Activated T-helper 2 cell treated with anti-CD3 and anti-CD28 coated beads, Interferon-gamma antibody, Interleukin-2, Interleukin-4, amounts not matched to agents 10 μg/mL and 5 μg/mL and 100 μg/mL, durations not matched to agents 14 hours and 24 hours and 36 hours (primary cell): ENCODE measurements at regions not wholly inside any gene's neighbourhood (a gene's known extent, or its start where the extent isn't known, plus 50 kb on each side); places are given as distances from the start of the nearest gene placed in this dataset.
"Not testable (repeated sequence)": the region's sequence is repeated elsewhere in the genome, so short reads cannot be mapped to it uniquely, and the experiment has no call there.

Source experiments
- DNase-seq: peaks from one replicate; pipeline ENCODE4 v3.0.0; 2021; ENCODE audit warnings: low spot score
- H3K27ac Mint-ChIP-seq: one replicate; pipeline ENCODE4 v1.8.0; 2021; ENCODE audit warnings: mixed read lengths
- H3K27me3 Mint-ChIP-seq: one replicate; pipeline ENCODE4 v1.8.0; 2021; ENCODE audit warnings: low read depth, mixed read lengths
- H3K36me3 Mint-ChIP-seq: one replicate; pipeline ENCODE4 v1.8.0; 2021; ENCODE audit warnings: low read depth, mixed read lengths
- H3K4me1 Mint-ChIP-seq: one replicate; pipeline ENCODE4 v1.8.0; 2021; ENCODE audit warnings: low read depth, mixed read lengths
- H3K4me3 Mint-ChIP-seq: one replicate; pipeline ENCODE4 v1.8.0; 2021; ENCODE audit warnings: low read depth, mild to moderate bottlenecking, moderate library complexity, mixed read lengths
- H3K9me3 Mint-ChIP-seq: one replicate; pipeline ENCODE4 v1.8.0; 2021; ENCODE audit warnings: mixed read lengths
- intact Hi-C: fragments of 100-400 bp; cut with micrococcal nuclease; formaldehyde crosslinking; loops from one replicate; pipeline ENCODE4 v1.15.1; 2023

DNA sequence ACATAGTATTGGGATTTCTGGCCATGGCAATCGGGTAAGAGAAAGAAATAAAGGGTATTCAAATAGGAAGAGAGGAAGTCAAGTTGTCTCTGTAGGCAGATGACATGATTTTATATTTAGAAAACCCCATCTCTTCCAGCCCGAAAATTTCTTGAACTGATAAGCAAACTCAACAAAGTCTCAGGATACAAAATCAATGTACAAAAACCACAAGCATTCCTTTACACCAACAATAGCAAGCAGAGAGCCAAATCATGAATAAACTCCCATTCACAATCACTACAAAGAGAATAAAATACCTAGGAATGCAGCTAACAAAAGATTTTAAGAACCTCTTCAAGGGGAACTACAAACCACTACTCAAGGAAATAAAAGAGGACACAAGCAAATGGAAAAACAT lies 600.1 kb upstream of the EPHA5 start:
- H3K27me3 Mint-ChIP-seq, intact Hi-C loops: not testable (repeated sequence)

DNA sequence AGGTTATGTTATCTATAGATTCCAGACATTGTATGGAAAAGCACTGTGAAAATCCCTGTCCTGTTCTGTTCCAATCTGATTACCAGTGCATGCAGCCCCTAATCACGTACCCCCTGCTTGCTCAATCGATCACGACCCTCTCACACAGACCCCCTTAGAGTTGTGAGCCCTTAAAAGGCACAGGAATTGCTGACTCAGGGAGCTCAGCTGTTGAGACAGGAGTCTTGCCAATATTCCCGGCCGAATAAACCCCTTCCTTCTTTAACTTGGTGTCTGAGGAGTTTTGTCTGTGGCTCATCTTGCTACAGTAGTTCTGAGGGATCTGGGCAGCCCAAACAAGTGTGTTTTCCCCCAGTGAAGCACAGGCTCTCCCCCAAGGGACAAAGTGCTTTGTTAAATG lies 596.3 kb upstream of the EPHA5 start:
- H3K4me3 Mint-ChIP-seq, H3K36me3 Mint-ChIP-seq, DNase-seq, H3K27me3 Mint-ChIP-seq, H3K4me1 Mint-ChIP-seq, H3K27ac Mint-ChIP-seq, intact Hi-C loops: not testable (repeated sequence)
- H3K9me3 Mint-ChIP-seq = peaks cover 49% of the 10 kb centered on the region

More for the DNA sequence above, 600.1 kb upstream of the EPHA5 start:
- H3K4me1 Mint-ChIP-seq, H3K36me3 Mint-ChIP-seq, DNase-seq, H3K27ac Mint-ChIP-seq, H3K4me3 Mint-ChIP-seq: not testable (repeated sequence)
- peaks cover 32% of the 10 kb centered on the region for H3K9me3 Mint-ChIP-seq

- Mint-ChIP-seq H3K27ac (no peak overlapping the region), H3K27me3 (no peaks in the 10 kb centered on the region), H3K36me3 (no peaks in the 10 kb centered on the region), H3K4me1 (no peaks in the 10 kb centered on the region), H3K4me3 (no peak overlapping the region), H3K9me3 (peaks cover 50% of the 10 kb centered on the region)
- no peak for DNase-seq
- intact Hi-C loops = no loop called here
Observed at GRCh38 chr4:66266035-66266434, 595.7 kb upstream of the EPHA5 start.

DNA sequence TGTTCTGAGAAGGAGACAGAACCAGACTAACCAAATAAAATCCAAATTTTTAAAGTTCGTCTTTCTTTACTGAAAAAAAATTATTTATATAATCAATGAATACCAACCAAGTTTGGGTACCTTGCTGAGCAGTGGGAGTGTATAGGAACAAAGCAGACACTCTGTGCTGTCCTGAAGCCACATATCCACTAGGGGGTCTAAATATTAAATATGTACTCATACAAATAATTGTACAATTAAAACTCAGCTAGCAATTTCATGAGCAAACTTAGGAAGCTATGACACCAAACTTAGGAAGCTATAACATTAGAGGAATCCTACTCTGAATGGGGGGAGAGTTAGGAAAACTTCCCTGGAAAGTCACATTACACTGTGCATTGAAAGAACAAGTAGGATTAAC lies 582.0 kb upstream of the EPHA5 start:
- intact Hi-C loops = no loop called here

GRCh38 chr4:66246643-66247042 lies 576.4 kb upstream of the EPHA5 start:
- intact Hi-C loops = no loop called here
- H3K4me3 Mint-ChIP-seq = no peak overlapping the region
- H3K9me3 Mint-ChIP-seq = peaks cover 33% of the 10 kb centered on the region
- H3K36me3 Mint-ChIP-seq = no peaks in the 10 kb centered on the region
- H3K27me3 Mint-ChIP-seq = no peaks in the 10 kb centered on the region
- no peak for DNase-seq
- no peak overlapping the region for H3K27ac Mint-ChIP-seq
- H3K4me1 Mint-ChIP-seq = no peaks in the 10 kb centered on the region

More for the DNA sequence above, 582.0 kb upstream of the EPHA5 start:
- Mint-ChIP-seq H3K9me3 (peaks cover 16% of the 10 kb centered on the region), H3K36me3 (no peaks in the 10 kb centered on the region), H3K4me3 (no peak overlapping the region), H3K4me1 (no peaks in the 10 kb centered on the region), H3K27ac (no peak overlapping the region), H3K27me3 (no peaks in the 10 kb centered on the region)
- no peak for DNase-seq

- no peaks in the 10 kb centered on the region for H3K36me3 Mint-ChIP-seq
- no peak overlapping the region for H3K27ac Mint-ChIP-seq
- H3K9me3 Mint-ChIP-seq = peaks cover 30% of the 10 kb centered on the region
- no peak for DNase-seq
- no peak overlapping the region for H3K4me3 Mint-ChIP-seq
- H3K27me3 Mint-ChIP-seq = no peaks in the 10 kb centered on the region
- H3K4me1 Mint-ChIP-seq = no peaks in the 10 kb centered on the region
- intact Hi-C loops = no loop called here
Observed at GRCh38 chr4:66235876-66236275, 565.6 kb upstream of the EPHA5 start.

- Mint-ChIP-seq H3K4me3 (no peak overlapping the region), H3K9me3 (peaks cover 20% of the 10 kb centered on the region), H3K36me3 (no peaks in the 10 kb centered on the region), H3K4me1 (no peaks in the 10 kb centered on the region), H3K27me3 (no peaks in the 10 kb centered on the region), H3K27ac (no peak overlapping the region)
- intact Hi-C loops = no loop called here
- no peak for DNase-seq
Observed at GRCh38 chr4:66229885-66230284, 559.6 kb upstream of the EPHA5 start.

DNA sequence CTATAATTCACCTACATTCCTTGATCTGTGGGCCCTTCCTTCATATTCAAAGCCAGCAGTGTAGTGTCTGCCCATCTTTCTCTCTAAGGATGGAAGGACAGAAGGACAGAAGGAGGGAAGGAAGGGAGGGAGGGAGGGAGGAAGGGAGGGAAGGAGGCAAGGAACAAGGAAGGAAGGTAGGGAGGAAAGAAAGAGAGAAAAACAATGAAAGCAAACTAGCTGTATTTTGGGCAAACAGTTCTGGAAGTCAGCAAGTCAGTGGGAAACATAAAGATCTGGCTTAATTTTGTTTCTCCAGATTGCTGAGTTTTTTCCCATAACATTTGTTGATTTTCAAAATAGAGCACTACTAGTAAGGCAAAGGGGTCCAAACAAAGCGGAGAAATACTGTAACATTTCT lies 555.2 kb upstream of the EPHA5 start:
- H3K9me3 Mint-ChIP-seq = peaks cover 11% of the 10 kb centered on the region
- no peak for DNase-seq
- H3K27me3 Mint-ChIP-seq = no peaks in the 10 kb centered on the region
- intact Hi-C loops = no loop called here
- no peak overlapping the region for H3K4me3 Mint-ChIP-seq
- no peak overlapping the region for H3K27ac Mint-ChIP-seq
- H3K4me1 Mint-ChIP-seq = no peaks in the 10 kb centered on the region
- H3K36me3 Mint-ChIP-seq = no peaks in the 10 kb centered on the region

GRCh38 chr4:66223068-66223703 lies 552.9 kb upstream of the EPHA5 start:
- no peaks in the 10 kb centered on the region for H3K27me3 Mint-ChIP-seq
- intact Hi-C loops = no loop called here

DNA sequence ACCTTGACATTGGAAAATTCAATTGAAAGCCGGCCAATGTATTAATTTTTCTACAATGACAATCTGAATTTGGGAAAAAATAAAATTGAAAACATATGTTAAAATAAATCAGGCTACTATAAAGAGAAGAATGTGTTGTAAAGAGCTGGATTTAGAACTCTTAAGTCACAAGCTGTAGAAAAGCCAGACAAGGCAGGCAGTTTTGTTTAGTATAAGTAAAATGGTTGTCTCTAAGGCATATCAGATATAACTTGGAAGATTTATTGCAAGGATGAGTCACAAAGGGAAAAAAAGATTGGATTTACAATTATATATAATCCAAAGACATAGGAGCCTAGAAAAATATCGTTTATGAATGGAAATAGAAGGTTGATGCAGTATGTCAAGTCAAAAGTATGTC lies 549.1 kb upstream of the EPHA5 start:
- Mint-ChIP-seq H3K4me1 (no peaks in the 10 kb centered on the region), H3K9me3 (peaks cover 14% of the 10 kb centered on the region), H3K27me3 (no peaks in the 10 kb centered on the region), H3K27ac (no peak overlapping the region), H3K36me3 (no peaks in the 10 kb centered on the region), H3K4me3 (no peak overlapping the region)
- DNase-seq = no peak
- intact Hi-C loops = no loop called here

More at GRCh38 chr4:66223068-66223703, 552.9 kb upstream of the EPHA5 start:
- Mint-ChIP-seq H3K4me3 (no peak overlapping the region), H3K9me3 (peaks cover 15% of the 10 kb centered on the region), H3K4me1 (no peaks in the 10 kb centered on the region), H3K27ac (no peak overlapping the region), H3K36me3 (no peaks in the 10 kb centered on the region)
- DNase-seq = no peak

- H3K4me3 Mint-ChIP-seq = no peak overlapping the region
- intact Hi-C loops = no loop called here
- H3K4me1 Mint-ChIP-seq = no peaks in the 10 kb centered on the region
- H3K27me3 Mint-ChIP-seq = no peaks in the 10 kb centered on the region
- no peak for DNase-seq
- no peak overlapping the region for H3K27ac Mint-ChIP-seq
- H3K36me3 Mint-ChIP-seq = no peaks in the 10 kb centered on the region
- H3K9me3 Mint-ChIP-seq = peaks cover 23% of the 10 kb centered on the region
Observed at GRCh38 chr4:66216252-66216651, 546.0 kb upstream of the EPHA5 start.

- Mint-ChIP-seq H3K27ac (no peak overlapping the region), H3K9me3 (peaks cover 40% of the 10 kb centered on the region), H3K4me1 (no peaks in the 10 kb centered on the region), H3K4me3 (no peak overlapping the region), H3K27me3 (no peaks in the 10 kb centered on the region), H3K36me3 (no peaks in the 10 kb centered on the region)
- intact Hi-C loops = no loop called here
- DNase-seq = no peak
Observed at GRCh38 chr4:66212489-66212888, 542.2 kb upstream of the EPHA5 start.

GRCh38 chr4:66204534-66205247 lies 534.4 kb upstream of the EPHA5 start:
- Mint-ChIP-seq H3K27me3 (no peaks in the 10 kb centered on the region), H3K27ac (no peak overlapping the region), H3K4me1 (no peaks in the 10 kb centered on the region), H3K4me3 (no peak overlapping the region), H3K9me3 (peaks cover 17% of the 10 kb centered on the region), H3K36me3 (no peaks in the 10 kb centered on the region)
- DNase-seq = no peak
- intact Hi-C loops = no loop called here
